ENCODE measurements at regions not wholly inside any gene's neighbourhood (a gene's known extent, or its start where the extent isn't known, plus 50 kb on each side); places are given as distances from the start of the nearest gene placed in this dataset.

DNA sequence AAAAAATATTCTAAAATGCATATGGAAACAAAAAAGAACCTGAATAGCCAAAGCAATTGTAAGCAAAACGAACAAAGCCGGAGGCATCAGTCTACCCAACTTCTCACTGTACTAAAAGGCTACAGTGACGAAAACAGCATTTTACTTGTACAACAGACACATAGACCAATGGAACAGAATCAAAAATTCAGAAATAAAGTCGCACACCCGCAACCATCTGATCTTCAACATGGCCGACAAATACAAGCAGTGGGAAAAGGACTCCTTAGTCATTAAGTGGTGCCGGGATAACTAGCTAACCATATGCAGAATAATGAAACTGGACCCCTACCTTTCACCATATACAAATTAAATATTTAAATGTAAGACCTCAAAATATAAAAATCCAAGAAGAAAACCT lies 203.9 kb upstream of the PPFIA2 start:
- no peak for DNase-seq (ENCODE audit: low read depth in 4 of 4, low spot score in 1 of 4)

DNA sequence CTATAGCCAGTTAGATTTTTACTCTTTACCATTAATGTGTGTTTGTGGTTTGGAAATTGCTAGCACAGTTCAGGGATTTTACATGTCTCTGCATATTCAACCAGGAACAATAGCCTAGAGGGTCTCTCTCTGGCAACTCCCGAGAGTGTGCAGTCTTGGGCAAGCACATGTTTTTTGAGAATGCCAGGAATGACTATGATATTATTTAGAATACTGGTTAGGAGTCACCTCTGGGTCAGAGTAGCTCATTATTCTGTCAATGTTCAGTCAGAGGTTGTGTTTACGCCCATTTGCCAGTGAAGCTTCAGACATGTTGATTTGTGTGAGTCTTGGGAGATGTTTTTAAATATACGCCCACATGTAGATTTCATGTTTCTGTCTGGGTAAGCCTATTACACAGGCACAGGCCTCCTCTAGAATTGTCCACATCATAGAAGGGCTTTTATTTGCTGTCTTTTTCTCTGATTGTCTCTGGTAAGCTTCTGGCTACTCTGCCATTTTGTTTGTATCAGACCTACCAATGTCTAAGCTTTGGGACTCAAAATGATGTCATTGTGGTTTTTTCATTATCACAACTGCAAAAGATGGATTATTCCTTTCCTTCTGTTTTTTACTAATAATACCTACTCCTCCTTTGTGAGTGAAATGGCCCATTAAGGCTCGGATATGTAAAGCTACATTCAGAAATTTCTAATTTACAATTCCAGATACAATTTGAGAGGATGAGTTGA lies 203.1 kb upstream of the PPFIA2 start:
- DNase-seq (ENCODE audit: low read depth in 4 of 4, low spot score in 1 of 4), result no peak

GRCh38 chr12:81958406-81958805 lies 199.3 kb upstream of the PPFIA2 start:
- no peak for DNase-seq (ENCODE audit: low read depth in 4 of 4, low spot score in 1 of 4)

DNA sequence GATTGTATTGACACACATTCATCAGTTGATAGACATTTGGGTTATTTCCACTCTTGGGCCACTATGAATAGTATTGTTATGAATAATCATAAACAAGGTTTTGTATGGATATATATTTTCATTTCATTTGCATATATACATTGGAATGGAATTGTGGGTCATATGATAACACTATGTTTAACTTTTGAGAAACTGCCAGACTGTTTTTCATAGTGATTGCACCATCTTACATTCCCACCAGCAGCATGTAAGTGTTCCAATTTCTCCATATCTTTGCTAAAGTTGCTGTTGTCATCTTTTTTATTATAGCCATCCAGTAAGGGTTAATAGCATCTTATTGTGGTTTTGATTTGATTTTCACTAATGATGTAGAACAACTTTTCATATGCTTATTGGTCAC lies 198.5 kb upstream of the PPFIA2 start:
- no peak for DNase-seq (ENCODE audit: low read depth in 4 of 4, low spot score in 1 of 4)

DNA sequence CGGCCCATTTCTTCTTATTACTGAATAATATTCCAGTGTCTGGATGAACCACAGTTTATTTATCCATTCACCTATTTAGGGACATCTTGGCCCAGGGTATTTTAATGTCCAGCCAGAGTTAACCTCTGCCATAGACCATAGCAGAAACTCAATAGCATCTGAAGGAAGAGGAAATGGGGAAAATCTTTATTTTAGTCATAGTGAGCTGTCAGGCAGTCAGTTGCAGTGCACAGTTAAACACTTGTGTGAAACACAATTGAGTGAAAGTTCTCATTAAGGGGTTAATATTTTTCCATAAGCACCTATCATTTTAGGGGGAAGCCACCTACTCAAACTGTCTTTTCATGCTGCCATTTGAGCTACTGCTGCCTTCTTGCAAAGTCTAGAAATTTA lies 197.3 kb upstream of the PPFIA2 start:
- DNase-seq (ENCODE audit: low read depth in 4 of 4, low spot score in 1 of 4), result no peak

GRCh38 chr12:81953541-81953940 lies 194.4 kb upstream of the PPFIA2 start:
- no peak for DNase-seq (ENCODE audit: low read depth in 4 of 4, low spot score in 1 of 4)

DNA sequence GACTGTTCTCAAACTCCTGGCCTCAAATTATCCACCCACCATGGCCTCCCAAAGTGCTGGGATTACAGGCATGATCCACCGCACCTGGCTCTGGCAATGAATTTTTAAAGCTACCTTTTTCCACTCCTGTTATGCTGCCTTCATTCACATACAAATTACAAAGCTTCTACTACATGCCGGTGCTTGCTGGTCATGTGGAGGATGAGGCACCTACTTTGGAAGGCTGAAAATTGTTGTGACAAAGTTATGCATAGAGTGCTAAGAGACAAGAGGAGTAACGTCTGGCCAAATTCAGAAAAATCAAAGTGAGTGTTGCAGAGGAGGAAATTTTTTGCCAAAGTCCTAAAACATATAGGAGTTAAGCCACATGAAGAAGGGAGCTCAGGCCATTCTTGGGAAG lies 191.7 kb upstream of the PPFIA2 start:
- DNase-seq (ENCODE audit: low read depth in 4 of 4, low spot score in 1 of 4), result no peak

DNA sequence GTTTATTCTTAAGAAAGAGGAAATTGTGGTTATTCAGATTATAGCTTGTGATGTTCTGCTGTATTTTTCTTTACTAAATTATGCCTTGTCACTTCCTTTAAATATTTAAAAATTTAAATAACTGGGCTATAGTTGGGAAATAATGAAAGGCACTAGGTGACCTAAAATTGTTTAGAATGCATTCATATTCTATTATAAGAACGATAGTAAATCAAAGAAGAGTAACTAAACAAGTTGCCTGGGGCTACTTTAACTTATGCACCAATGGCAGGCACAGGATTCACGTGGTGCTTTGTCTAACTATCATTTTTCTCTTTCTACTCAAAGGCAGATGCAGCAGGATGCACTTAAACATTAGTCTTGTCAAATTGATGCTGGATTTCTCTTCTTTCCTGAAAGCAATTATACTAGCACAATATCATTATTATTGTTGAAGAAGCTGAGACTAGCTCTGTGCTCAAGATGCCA lies 190.7 kb upstream of the PPFIA2 start:
- no peak for DNase-seq (ENCODE audit: low read depth in 4 of 4, low spot score in 1 of 4)

DNA sequence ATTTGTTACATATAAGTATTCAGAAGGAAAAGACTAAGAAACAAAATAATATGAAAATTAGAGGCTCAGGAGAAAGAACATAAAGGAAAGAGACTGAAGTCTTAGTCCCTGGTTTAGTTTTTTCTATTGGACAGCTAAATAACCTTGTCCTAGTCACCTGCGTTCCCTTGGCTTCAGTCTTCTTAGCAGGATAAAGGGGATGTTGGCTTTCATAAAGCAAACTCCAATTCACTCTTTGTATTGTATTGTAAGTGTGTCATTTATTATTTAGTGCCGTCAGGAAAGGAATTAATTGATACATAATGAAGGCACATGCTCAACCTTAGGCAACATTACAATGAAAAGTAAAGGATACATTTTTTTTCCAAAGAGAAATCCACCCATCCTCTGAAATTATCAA lies 190.3 kb upstream of the PPFIA2 start:
- DNase-seq (ENCODE audit: low read depth in 4 of 4, low spot score in 1 of 4), result no peak

DNA sequence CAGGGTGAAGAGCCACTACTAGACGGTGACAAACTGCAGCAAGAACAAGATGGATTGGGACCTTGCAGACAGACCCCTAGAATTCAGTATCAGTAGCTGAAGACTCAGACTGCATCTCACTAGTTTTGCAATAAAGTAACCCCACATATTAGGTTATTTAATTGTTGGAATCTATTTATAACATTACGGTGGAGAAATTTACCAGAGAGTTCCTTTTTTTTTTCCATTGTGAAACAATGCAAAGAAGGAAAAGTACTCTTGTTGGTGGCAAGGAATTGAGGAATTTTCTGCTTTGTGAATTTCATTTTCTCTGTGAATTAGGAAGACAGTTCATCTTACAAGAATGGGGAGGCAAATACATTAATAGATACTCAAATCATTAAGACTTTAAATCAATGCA lies 185.7 kb upstream of the PPFIA2 start:
- DNase-seq (ENCODE audit: low read depth in 4 of 4, low spot score in 1 of 4), result no peak

DNA sequence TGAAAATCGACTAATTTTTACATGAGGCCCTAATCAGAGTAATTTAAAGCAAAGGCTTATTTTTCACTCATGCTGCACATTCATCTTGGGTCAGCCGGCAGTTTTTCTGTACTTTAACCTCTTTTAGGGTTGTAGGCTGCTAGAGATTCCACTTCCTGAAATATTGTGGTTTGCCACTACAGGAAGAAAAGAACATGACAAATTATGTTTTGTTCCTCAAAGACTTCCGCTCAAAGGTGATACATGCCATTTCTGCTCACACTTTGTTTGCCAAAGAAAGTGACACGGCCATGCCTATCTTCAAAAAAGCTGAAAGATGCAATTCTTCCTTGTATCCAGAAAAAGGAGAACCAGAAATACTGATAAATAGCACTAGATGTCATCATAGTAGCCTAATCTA lies 183.4 kb upstream of the PPFIA2 start:
- DNase-seq (ENCODE audit: low read depth in 4 of 4, low spot score in 1 of 4), result no peak

GRCh38 chr12:81930037-81930436 lies 170.9 kb upstream of the PPFIA2 start:
- no peak for DNase-seq (ENCODE audit: low read depth in 4 of 4, low spot score in 1 of 4)

DNA sequence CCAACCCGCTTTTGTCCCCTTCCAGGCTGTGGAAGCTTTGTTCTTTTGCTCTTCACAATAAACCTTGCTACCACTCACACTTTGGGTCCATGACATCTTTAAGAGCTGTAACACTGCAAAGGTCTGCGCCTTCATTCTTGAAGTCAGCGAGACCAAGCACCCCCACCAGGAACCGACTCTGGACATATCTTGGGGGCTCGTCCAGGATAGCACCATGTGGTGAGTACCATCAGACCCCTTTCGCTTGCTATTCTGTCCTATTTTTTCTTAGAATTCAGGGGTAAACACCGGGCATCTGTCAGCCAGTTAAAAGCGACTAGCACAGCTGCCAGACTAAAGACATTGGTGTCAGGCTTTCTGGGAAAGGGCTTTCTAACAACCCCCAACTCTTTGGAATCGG lies 137.6 kb upstream of the PPFIA2 start:
- no peak for DNase-seq (ENCODE audit: low read depth in 4 of 4, low spot score in 1 of 4)

GRCh38 chr12:81888961-81889360 lies 129.8 kb upstream of the PPFIA2 start:
- no peak for DNase-seq (ENCODE audit: low read depth in 4 of 4, low spot score in 1 of 4)

GRCh38 chr12:81888106-81888740 lies 129.1 kb upstream of the PPFIA2 start:
- DNase-seq (ENCODE audit: low read depth in 4 of 4, low spot score in 1 of 4), result no peak

GRCh38 chr12:81874586-81874985 lies 115.4 kb upstream of the PPFIA2 start:
- DNase-seq (ENCODE audit: low read depth in 4 of 4, low spot score in 1 of 4), result no peak

DNA sequence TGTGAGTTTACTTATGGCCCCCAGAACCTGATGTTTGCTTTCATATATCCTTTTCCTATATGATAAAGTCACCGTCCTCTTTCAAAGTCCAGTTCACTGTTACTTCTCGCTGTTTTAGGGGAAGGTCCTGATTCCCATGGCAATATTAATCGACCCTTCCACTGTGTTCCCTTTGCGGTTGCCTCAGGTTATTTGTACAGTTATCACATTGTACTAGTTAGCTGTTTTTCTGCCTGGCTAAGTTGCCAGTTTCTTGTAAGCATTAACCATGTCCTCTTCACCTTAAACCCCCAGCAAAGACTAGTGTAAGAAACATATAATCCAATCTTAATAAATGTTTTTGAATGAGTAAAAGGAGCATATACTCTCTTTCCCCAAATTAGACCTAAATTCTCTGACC lies 115.0 kb upstream of the PPFIA2 start:
- no peak for DNase-seq (ENCODE audit: low read depth in 4 of 4, low spot score in 1 of 4)

GRCh38 chr12:81872400-81872799 lies 113.2 kb upstream of the PPFIA2 start:
- DNase-seq (ENCODE audit: low read depth in 4 of 4, low spot score in 1 of 4), result no peak

DNA sequence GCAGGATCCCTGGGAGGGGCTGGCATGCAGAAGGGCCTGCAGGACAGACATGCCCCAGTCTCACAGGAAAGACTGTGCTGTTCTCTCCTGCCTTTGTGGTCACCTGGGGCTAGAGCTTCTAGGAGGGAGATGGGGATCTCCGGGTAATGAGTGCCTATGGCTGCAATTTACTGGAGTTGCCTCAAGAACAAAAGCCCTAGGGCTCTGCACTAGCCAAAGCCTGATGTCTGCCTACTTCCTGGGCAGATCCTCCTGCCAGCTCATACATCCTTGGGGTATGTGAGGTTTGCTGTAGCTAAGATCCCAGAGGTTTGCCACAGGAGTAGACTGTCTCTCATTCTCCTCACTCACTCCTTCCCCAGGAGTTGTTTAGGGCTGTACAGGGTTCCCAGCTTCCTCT lies 106.9 kb upstream of the PPFIA2 start:
- DNase-seq (ENCODE audit: low read depth in 4 of 4, low spot score in 1 of 4), result no peak

DNA sequence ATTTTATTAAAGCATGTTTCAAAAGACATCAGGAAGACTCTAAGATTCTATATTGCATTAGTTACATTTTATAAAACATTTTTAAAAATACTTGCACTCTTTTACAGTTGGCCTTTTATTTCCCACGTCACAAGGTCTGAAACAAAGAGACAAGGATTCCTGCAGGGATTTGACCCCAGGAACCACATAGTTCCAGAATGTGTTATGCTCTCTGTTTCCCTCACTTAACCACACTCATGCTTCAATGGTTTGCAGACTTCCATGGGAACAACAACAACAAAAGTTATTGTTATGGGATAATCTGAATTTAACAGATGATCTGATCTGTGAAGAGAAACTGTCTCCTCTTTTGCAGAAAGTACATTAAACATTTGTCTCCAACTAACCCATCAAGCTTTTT lies 104.3 kb upstream of the PPFIA2 start:
- no peak for DNase-seq (ENCODE audit: low read depth in 4 of 4, low spot score in 1 of 4)

DNA sequence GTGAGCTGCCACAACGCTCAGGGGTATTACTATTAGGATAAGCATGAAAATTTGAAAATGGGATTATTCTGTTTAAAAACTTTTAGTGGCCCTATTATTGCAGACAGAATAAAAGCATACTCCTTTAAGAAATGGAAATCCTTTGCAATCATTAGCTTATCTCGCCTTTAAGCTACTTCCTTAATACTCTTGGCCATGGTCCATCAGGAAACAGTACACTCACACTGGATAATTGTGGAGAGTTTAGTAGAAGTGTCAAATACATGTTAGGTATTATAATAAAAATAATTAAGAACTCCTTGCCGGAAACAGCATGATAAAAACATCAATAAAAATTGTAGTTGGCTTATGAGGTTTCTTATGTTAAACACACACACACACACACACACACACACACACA lies 100.4 kb upstream of the PPFIA2 start:
- no peak for DNase-seq (ENCODE audit: low read depth in 4 of 4, low spot score in 1 of 4)

GRCh38 chr12:81843599-81843998 lies 84.4 kb upstream of the PPFIA2 start:
- DNase-seq (ENCODE audit: low read depth in 4 of 4, low spot score in 1 of 4), result no peak

DNA sequence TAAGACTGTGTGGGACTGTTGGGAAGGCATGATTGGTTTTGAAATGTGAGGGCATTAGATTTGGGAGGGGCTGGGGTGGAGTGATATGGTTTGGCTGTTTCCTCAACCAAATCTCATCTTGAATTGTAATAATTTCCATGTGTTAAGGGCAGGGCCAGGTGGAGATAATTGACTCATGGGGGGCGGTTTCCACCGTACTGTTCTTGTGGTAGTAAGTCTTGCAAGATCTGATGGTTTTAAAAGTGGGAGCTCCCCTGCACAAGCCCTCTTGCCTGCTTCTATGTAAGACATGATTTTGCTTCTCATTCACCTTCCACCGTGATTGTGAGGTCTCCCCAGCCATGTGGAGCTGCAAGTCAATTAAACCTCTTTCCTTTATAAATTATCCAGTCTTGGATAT lies 76.6 kb upstream of the PPFIA2 start:
- DNase-seq (ENCODE audit: low read depth in 4 of 4, low spot score in 1 of 4), result peak in 3 of 4 experiments; percentile 3 to 44 (median 9)

Measured in stimulated activated CD4-positive, alpha-beta T cell treated with anti-CD3 and anti-CD28 coated beads, Interleukin-1b, Interleukin-23, amount 100 ng/mL, for 24 hours (primary cell).